HG03066 (cell line): ENCODE measurements at regions not wholly inside any gene's neighbourhood (a gene's known extent, or its start where the extent isn't known, plus 50 kb on each side); places are given as distances from the start of the nearest gene placed in this dataset.

ENCODE experiments used
- ATAC-seq: cut with Tn5 transposase; IDR thresholded peaks from one replicate; pipeline ENCODE4 v1.9.1; 2021; ENCODE audit warnings: low read depth; ENCODE audit not compliant: unreplicated experiment

- no peak for ATAC-seq
These were observed 120.1 kb upstream of the ACO1 start for GRCh38 chr9:32264170-32264864.

GRCh38 chr9:32265037-32265436, 119.4 kb upstream of the ACO1 start:
- no peak for ATAC-seq

GRCh38 chr9:32278991-32279390, 105.5 kb upstream of the ACO1 start:
- no peak for ATAC-seq

- no peak for ATAC-seq
These were observed 94.7 kb upstream of the ACO1 start for GRCh38 chr9:32289756-32290155.

GRCh38 chr9:32291370-32291769, 93.1 kb upstream of the ACO1 start:
- no peak for ATAC-seq

GRCh38 chr9:32292611-32293010, 91.8 kb upstream of the ACO1 start:
- no peak for ATAC-seq

- ATAC-seq: no peak
These were observed 91.4 kb upstream of the ACO1 start for GRCh38 chr9:32293091-32293490.

GRCh38 chr9:32294106-32294505, 90.3 kb upstream of the ACO1 start:
- ATAC-seq: no peak

GRCh38 chr9:32300373-32300772, 84.1 kb upstream of the ACO1 start:
- ATAC-seq: no peak

- ATAC-seq: no peak
These were observed 79.9 kb upstream of the ACO1 start for GRCh38 chr9:32304495-32304894.

GRCh38 chr9:32306006-32306405, 78.4 kb upstream of the ACO1 start:
- ATAC-seq: no peak

GRCh38 chr9:32319312-32319929, 65.0 kb upstream of the ACO1 start:
- ATAC-seq: no peak

GRCh38 chr9:32322622-32323021, 61.8 kb upstream of the ACO1 start:
- ATAC-seq: no peak

- ATAC-seq: no peak
These were observed 58.3 kb upstream of the ACO1 start for GRCh38 chr9:32326146-32326545.

GRCh38 chr9:32331240-32331639, 53.2 kb upstream of the ACO1 start:
- ATAC-seq: no peak

GRCh38 chr9:32334112-32334511, 50.3 kb upstream of the ACO1 start:
- no peak for ATAC-seq
